ENCODE measurements at regions not wholly inside any gene's neighbourhood (a gene's known extent, or its start where the extent isn't known, plus 50 kb on each side); places are given as distances from the start of the nearest gene placed in this dataset.

- ChIA-PET RAD21 (ENCODE audit: low non-redundant PET in 1 of 2, low total read pairs in 2 of 2, uncharacterized antibody in 2 of 2, unreplicated experiment in 2 of 2) (no interaction called here), CTCF (no interaction called here), POLR2A (no interaction called here)
- H3K9me3 ChIP-seq (ENCODE audit: control insufficient read depth in 1 of 2, insufficient read depth in 1 of 2, low read depth in 1 of 2, low read length in 2 of 2) = no peaks in the 10 kb centered on the region; a peak in 1 of 4 replicates
- H2AFZ ChIP-seq (ENCODE audit: low read depth, low read length, poor library complexity, severe bottlenecking) = no peak overlapping the region
- 0 out of 2 replicates have a peak, but pooled peaks cover 2% of the 10 kb centered on the region for H3K27me3 ChIP-seq (ENCODE audit: insufficient read depth, low read length)
- DNase-seq (ENCODE audit: low read depth, low spot score) (no peak), ATAC-seq (no peak)
- intact Hi-C loops (cut with micrococcal nuclease) = no loop called here
- no peak overlapping the region for H3K27ac ChIP-seq (ENCODE audit: low read depth, low read length)
- no peak overlapping the region for H3K4me3 ChIP-seq (replicated peaks in 1 of 2; ENCODE audit: low read depth in 1 of 2, low read length in 2 of 2)
- H3K4me1 ChIP-seq (ENCODE audit: control insufficient read depth in 1 of 2, insufficient read depth in 2 of 2, low read length in 2 of 2) = no peaks in the 10 kb centered on the region
- no peak overlapping the region for H3K9ac ChIP-seq (ENCODE audit: low read length)
- no peaks in the 10 kb centered on the region for H3K36me3 ChIP-seq (ENCODE audit: control insufficient read depth in 1 of 2, insufficient read depth in 2 of 2, low read length in 2 of 2)
- TF ChIP-seq REST (IDR thresholded peaks at IDR 0.05; ENCODE audit: low read depth) (no peak), POLR2A (IDR thresholded peaks at IDR 0.05; ENCODE audit: borderline replicate concordance, extremely low read depth, insufficient read depth, insufficient read length) (no peak), MAX (IDR thresholded peaks at IDR 0.05) (no peak), FOSL1 (IDR thresholded peaks at IDR 0.05; ENCODE audit: low read depth) (no peak), RAD21 (IDR thresholded peaks at IDR 0.05; ENCODE audit: low read depth) (no peak)
- H4K20me1 ChIP-seq (ENCODE audit: insufficient read depth) = no peaks in the 10 kb centered on the region
- H3K4me2 ChIP-seq (ENCODE audit: low read length) = no peak overlapping the region
- no peaks in the 10 kb centered on the region for H3K79me2 ChIP-seq (ENCODE audit: insufficient read depth, low read length)
- no TSS peak for BruUV-seq (replicated peaks)
- H3K9me2 ChIP-seq (ENCODE audit: insufficient read depth) = no peaks in the 10 kb centered on the region
Measured at GRCh38 chr22:48821727-48822126, 1005.9 kb downstream of the BRD1 start.

- BruUV-seq (replicated peaks) = no TSS peak
- no peak overlapping the region for H3K9ac ChIP-seq (ENCODE audit: low read length)
- no peaks in the 10 kb centered on the region for H3K79me2 ChIP-seq (ENCODE audit: insufficient read depth, low read length)
- RAD21 ChIA-PET (ENCODE audit: low non-redundant PET in 1 of 2, low total read pairs in 2 of 2, uncharacterized antibody in 2 of 2, unreplicated experiment in 2 of 2) = no interaction called here
- H3K9me3 ChIP-seq (ENCODE audit: control insufficient read depth in 1 of 2, insufficient read depth in 1 of 2, low read depth in 1 of 2, low read length in 2 of 2) = no peaks in the 10 kb centered on the region; a peak in 1 of 4 replicates
- intact Hi-C loops (cut with micrococcal nuclease) = no loop called here
- H2AFZ ChIP-seq (ENCODE audit: low read depth, low read length, poor library complexity, severe bottlenecking) = no peak overlapping the region
- no peaks in the 10 kb centered on the region for H4K20me1 ChIP-seq (ENCODE audit: insufficient read depth)
- H3K27me3 ChIP-seq (ENCODE audit: insufficient read depth, low read length) = 0 out of 2 replicates have a peak, but pooled peaks cover 2% of the 10 kb centered on the region
- H3K9me2 ChIP-seq (ENCODE audit: insufficient read depth) = no peaks in the 10 kb centered on the region
- H3K36me3 ChIP-seq (ENCODE audit: control insufficient read depth in 1 of 2, insufficient read depth in 2 of 2, low read length in 2 of 2) = no peaks in the 10 kb centered on the region
- no peaks in the 10 kb centered on the region for H3K4me1 ChIP-seq (ENCODE audit: control insufficient read depth in 1 of 2, insufficient read depth in 2 of 2, low read length in 2 of 2)
- H3K27ac ChIP-seq (ENCODE audit: low read depth, low read length) = no peak overlapping the region
- ATAC-seq (no peak), DNase-seq (ENCODE audit: low read depth, low spot score) (no peak)
- CTCF ChIA-PET = no interaction called here
- no peak overlapping the region for H3K4me3 ChIP-seq (replicated peaks in 1 of 2; ENCODE audit: low read depth in 1 of 2, low read length in 2 of 2)
- H3K4me2 ChIP-seq (ENCODE audit: low read length) = no peak overlapping the region
- POLR2A ChIA-PET = no interaction called here
- TF ChIP-seq REST (IDR thresholded peaks at IDR 0.05; ENCODE audit: low read depth) = no peak
- TF ChIP-seq EGR1 (IDR thresholded peaks at IDR 0.05; ENCODE audit: low read depth) = no peak
- no peak for TF ChIP-seq EZH2 (IDR thresholded peaks at IDR 0.05)
- TF ChIP-seq CTCF (IDR thresholded peaks at IDR 0.05 in 2 of 3, conservative IDR thresholded peaks at IDR 0.05 in 1 of 3; ENCODE audit: borderline replicate concordance in 1 of 3, insufficient read depth in 1 of 3, low read depth in 2 of 3, low read length in 2 of 3) = no peak
Measured at GRCh38 chr22:48821346-48821690, 1006.4 kb downstream of the BRD1 start.
